ENCODE measurements at regions not wholly inside any gene's neighbourhood (a gene's known extent, or its start where the extent isn't known, plus 50 kb on each side); places are given as distances from the start of the nearest gene placed in this dataset.
"Not testable (repeated sequence)": the region's sequence is repeated elsewhere in the genome, so short reads cannot be mapped to it uniquely, and the experiment has no call there.

- DNase-seq = peak; percentile 23 to 57
Observed at GRCh38 chr20:52004715-52005114, 186.9 kb downstream of the ZFP64 start.

- peak; percentile 79 to 93 for DNase-seq
Observed at GRCh38 chr20:52004018-52004417, 187.6 kb downstream of the ZFP64 start.

GRCh38 chr20:52003415-52003814 lies 188.2 kb downstream of the ZFP64 start:
- no peak for DNase-seq

- peak in 1 of 2 experiments; percentile 33 for DNase-seq
Observed at GRCh38 chr20:52001999-52002666, 189.4 kb downstream of the ZFP64 start.

GRCh38 chr20:51997281-51997936 lies 194.2 kb downstream of the ZFP64 start:
- not testable (repeated sequence) for DNase-seq

- DNase-seq = no peak
Observed at GRCh38 chr20:51995551-51995951, 193.2 kb upstream of the SALL4 start.

GRCh38 chr20:51994751-51995417 lies 192.6 kb upstream of the SALL4 start:
- DNase-seq = no peak

GRCh38 chr20:51987812-51988211 lies 185.5 kb upstream of the SALL4 start:
- no peak for DNase-seq

- no peak for DNase-seq
Observed at GRCh38 chr20:51985013-51985415, 182.7 kb upstream of the SALL4 start.

- no peak for DNase-seq
Observed at GRCh38 chr20:51980277-51980676, 178.0 kb upstream of the SALL4 start.

- DNase-seq = no peak
Observed at GRCh38 chr20:51979226-51979625, 176.9 kb upstream of the SALL4 start.

- DNase-seq = no peak
Observed at GRCh38 chr20:51978070-51978501, 175.8 kb upstream of the SALL4 start.

- no peak for DNase-seq
Observed at GRCh38 chr20:51972056-51972455, 169.7 kb upstream of the SALL4 start.

- no peak for DNase-seq
Observed at GRCh38 chr20:51970858-51971257, 168.5 kb upstream of the SALL4 start.

- DNase-seq = no peak
Observed at GRCh38 chr20:51969191-51969590, 166.9 kb upstream of the SALL4 start.

GRCh38 chr20:51968151-51968550 lies 165.8 kb upstream of the SALL4 start:
- no peak for DNase-seq

- DNase-seq = peak; percentile 2 to 59
Observed at GRCh38 chr20:51966296-51966971, 164.1 kb upstream of the SALL4 start.

GRCh38 chr20:51961964-51962761 lies 159.8 kb upstream of the SALL4 start:
- no peak for DNase-seq

GRCh38 chr20:51960047-51960675 lies 157.8 kb upstream of the SALL4 start:
- no peak for DNase-seq

- no peak for DNase-seq
Observed at GRCh38 chr20:51959066-51959542, 156.8 kb upstream of the SALL4 start.

- no peak for DNase-seq
Observed at GRCh38 chr20:51958099-51959065, 156.1 kb upstream of the SALL4 start.
